ENCODE measurements at regions not wholly inside any gene's neighbourhood (a gene's known extent, or its start where the extent isn't known, plus 50 kb on each side); places are given as distances from the start of the nearest gene placed in this dataset.
"Not testable (repeated sequence)": the region's sequence is repeated elsewhere in the genome, so short reads cannot be mapped to it uniquely, and the experiment has no call there.

GRCh38 chr12:28097221-28097620 lies 93.0 kb upstream of the CCDC91 start:
- Histone ChIP-seq H4K20me1 (ENCODE audit: insufficient read depth) (no peaks in the 10 kb centered on the region), H3K9me2 (ENCODE audit: insufficient read depth, low read length) (no peaks in the 10 kb centered on the region), H3K4me3 (ENCODE audit: low read length) (no peak overlapping the region), H3K9ac (ENCODE audit: low read length) (no peak overlapping the region), H3K36me3 (ENCODE audit: insufficient read depth, low read length) (no peaks in the 10 kb centered on the region), H2AFZ (ENCODE audit: low read depth, low read length) (no peak overlapping the region), H3K27ac (ENCODE audit: low read length) (no peak overlapping the region), H3F3A (ENCODE audit: insufficient read depth, low read length, poor library complexity, severe bottlenecking) (no peaks in the 10 kb centered on the region), H3K9me3 (ENCODE audit: low read length) (no peaks in the 10 kb centered on the region), H3K27me3 (ENCODE audit: insufficient read depth, low read depth, low read length) (no peaks in the 10 kb centered on the region), H3K79me2 (replicated peaks; ENCODE audit: insufficient read depth, low read length) (no peaks in the 10 kb centered on the region), H3K4me2 (ENCODE audit: low read length) (no peak overlapping the region)
- no peak for TF ChIP-seq RAD21 (conservative IDR thresholded peaks at IDR 0.05)
- no peak for TF ChIP-seq REST (IDR thresholded peaks at IDR 0.05; ENCODE audit: borderline replicate concordance)
- TF ChIP-seq SMC3 (conservative IDR thresholded peaks at IDR 0.05; ENCODE audit: poor library complexity): no peak
- TF ChIP-seq POLR2AphosphoS5 (IDR thresholded peaks at IDR 0.05): no peak
- no peak for TF ChIP-seq MXI1 (conservative IDR thresholded peaks at IDR 0.05; ENCODE audit: poor library complexity, severe bottlenecking)
- TF ChIP-seq CTCF (IDR thresholded peaks at IDR 0.05; ENCODE audit: poor library complexity, severe bottlenecking): no peak
- no peak for TF ChIP-seq TAF1 (IDR thresholded peaks at IDR 0.05; ENCODE audit: low read depth)
- TF ChIP-seq EZH2 (IDR thresholded peaks at IDR 0.05; ENCODE audit: borderline replicate concordance, insufficient read depth, low read length, poor library complexity, severe bottlenecking): no peak
- no peak for TF ChIP-seq EP300 (conservative IDR thresholded peaks at IDR 0.05; ENCODE audit: poor library complexity, severe bottlenecking)

- H3K36me3 ChIP-seq (ENCODE audit: insufficient read depth, low read length); H3K9ac ChIP-seq (ENCODE audit: low read length); H4K20me1 ChIP-seq (ENCODE audit: insufficient read depth); H3K27ac ChIP-seq (ENCODE audit: low read length); H3K4me3 ChIP-seq (ENCODE audit: low read length); H3K9me3 ChIP-seq (ENCODE audit: low read length); H3K79me2 ChIP-seq (replicated peaks; ENCODE audit: insufficient read depth, low read length); H3K27me3 ChIP-seq (ENCODE audit: insufficient read depth, low read depth, low read length); H2AFZ ChIP-seq (ENCODE audit: low read depth, low read length); H3K4me2 ChIP-seq (ENCODE audit: low read length); H3K9me2 ChIP-seq (ENCODE audit: insufficient read depth, low read length); H3F3A ChIP-seq (ENCODE audit: insufficient read depth, low read length, poor library complexity, severe bottlenecking): not testable (repeated sequence)
Observed at GRCh38 chr12:28099245-28099644, 91.0 kb upstream of the CCDC91 start.

GRCh38 chr12:28099871-28100270 lies 90.4 kb upstream of the CCDC91 start:
- Histone ChIP-seq H3K36me3 (ENCODE audit: insufficient read depth, low read length) (no peaks in the 10 kb centered on the region), H3K4me3 (ENCODE audit: low read length) (no peak overlapping the region), H4K20me1 (ENCODE audit: insufficient read depth) (no peaks in the 10 kb centered on the region), H3K27me3 (ENCODE audit: insufficient read depth, low read depth, low read length) (no peaks in the 10 kb centered on the region), H3K79me2 (replicated peaks; ENCODE audit: insufficient read depth, low read length) (no peaks in the 10 kb centered on the region), H3K9me2 (ENCODE audit: insufficient read depth, low read length) (no peaks in the 10 kb centered on the region), H3K27ac (ENCODE audit: low read length) (no peak overlapping the region), H3K9me3 (ENCODE audit: low read length) (no peaks in the 10 kb centered on the region), H2AFZ (ENCODE audit: low read depth, low read length) (no peak overlapping the region), H3K4me2 (ENCODE audit: low read length) (no peak overlapping the region), H3K9ac (ENCODE audit: low read length) (no peak overlapping the region), H3F3A (ENCODE audit: insufficient read depth, low read length, poor library complexity, severe bottlenecking) (no peaks in the 10 kb centered on the region)
- TF ChIP-seq POLR2AphosphoS5 (IDR thresholded peaks at IDR 0.05) (no peak), SMC3 (conservative IDR thresholded peaks at IDR 0.05; ENCODE audit: poor library complexity) (no peak), EZH2 (IDR thresholded peaks at IDR 0.05; ENCODE audit: borderline replicate concordance, insufficient read depth, low read length, poor library complexity, severe bottlenecking) (no peak), REST (IDR thresholded peaks at IDR 0.05; ENCODE audit: borderline replicate concordance) (no peak), EP300 (conservative IDR thresholded peaks at IDR 0.05; ENCODE audit: poor library complexity, severe bottlenecking) (no peak), CTCF (IDR thresholded peaks at IDR 0.05; ENCODE audit: poor library complexity, severe bottlenecking) (no peak), TAF1 (IDR thresholded peaks at IDR 0.05; ENCODE audit: low read depth) (no peak), RAD21 (conservative IDR thresholded peaks at IDR 0.05) (no peak), MXI1 (conservative IDR thresholded peaks at IDR 0.05; ENCODE audit: poor library complexity, severe bottlenecking) (no peak)

Measured in neural cell (in vitro differentiated cells).